ENCODE measurements at regions not wholly inside any gene's neighbourhood (a gene's known extent, or its start where the extent isn't known, plus 50 kb on each side); places are given as distances from the start of the nearest gene placed in this dataset.

DNA sequence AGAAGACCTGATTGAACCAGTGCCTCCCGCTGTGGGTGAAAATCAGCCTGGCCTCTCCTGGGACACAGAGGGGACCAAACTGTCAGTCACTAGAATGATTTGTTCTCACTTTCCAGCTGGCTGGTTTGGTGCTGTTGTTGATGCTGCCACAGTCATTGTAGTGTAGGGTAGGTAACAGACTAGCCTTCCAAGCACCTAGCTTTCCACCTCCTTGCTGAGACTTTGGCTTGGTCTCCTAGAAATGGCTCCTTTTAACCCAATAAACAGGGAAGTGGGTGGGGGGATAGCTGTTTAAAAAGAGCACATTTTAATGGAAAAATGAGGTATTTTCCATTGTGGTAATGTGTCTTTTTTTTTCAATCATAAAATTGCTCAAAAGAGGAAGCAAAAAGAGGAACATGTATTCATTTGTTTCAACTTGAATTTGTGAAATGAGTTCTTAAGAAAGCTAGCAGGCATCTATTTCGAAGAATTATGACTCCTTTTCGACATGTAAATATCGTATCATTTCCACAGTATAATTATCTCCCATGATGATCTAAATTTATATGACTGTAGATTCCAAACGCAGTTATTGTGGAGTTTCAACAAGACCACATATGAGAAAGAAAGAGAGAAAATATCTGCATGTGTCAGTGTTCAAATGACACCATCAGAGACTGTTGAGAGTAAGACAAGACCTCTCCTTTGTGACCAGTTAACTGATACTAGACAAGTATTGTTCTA, 190.1 kb downstream of the HLX start (continued):
- TF ChIP-seq ETV5 (CRISPR knock-in tag; IDR thresholded peaks at IDR 0.05; ENCODE audit: borderline replicate concordance), result no peak

DNA sequence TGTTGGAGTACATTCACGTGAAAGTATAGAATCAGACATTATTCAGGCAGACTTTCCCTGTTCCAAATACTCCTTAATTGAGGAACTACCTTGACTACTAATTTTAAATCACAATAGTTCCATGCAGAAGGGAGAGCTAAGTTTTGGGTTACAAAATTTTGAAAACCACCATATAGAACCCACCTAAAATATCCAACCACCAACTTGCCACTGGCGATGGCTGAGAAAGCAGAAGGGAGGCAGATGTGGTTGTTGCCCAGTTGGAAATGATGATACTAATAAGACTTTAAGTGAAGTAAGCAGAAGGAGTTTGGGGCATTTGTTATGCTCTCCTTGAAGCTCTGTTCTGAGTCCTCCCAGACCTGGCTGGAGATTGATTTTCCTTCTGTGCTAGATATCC, 190.7 kb downstream of the HLX start:
- Histone ChIP-seq H3K4me2 (ENCODE audit: low read depth, low read length) (no peak overlapping the region), H3K9ac (ENCODE audit: insufficient read depth, low read depth, low read length) (no peak overlapping the region), H3K27me3 (ENCODE audit: control insufficient read depth in 1 of 2, insufficient read depth in 2 of 2, low read length in 2 of 2) (no peaks in the 10 kb centered on the region; a peak in 1 of 5 replicates), H3K4me1 (ENCODE audit: insufficient read depth, low read length) (no peaks in the 10 kb centered on the region), H3K4me3 (replicated peaks in 1 of 3; ENCODE audit: insufficient read depth in 1 of 3, low read depth in 2 of 3, low read length in 3 of 3) (no peak overlapping the region), H4K20me1 (ENCODE audit: insufficient read depth, low read length) (no peaks in the 10 kb centered on the region), H3K9me3 (ENCODE audit: low read length) (no peaks in the 10 kb centered on the region), H2AFZ (ENCODE audit: low read length) (no peak overlapping the region), H3K79me2 (ENCODE audit: insufficient read depth, low read length) (no peaks in the 10 kb centered on the region), H3K36me3 (replicated peaks in 1 of 2; ENCODE audit: control insufficient read depth in 1 of 2, insufficient read depth in 2 of 2, low read length in 2 of 2) (no peaks in the 10 kb centered on the region), H3K27ac (ENCODE audit: extremely low read length, insufficient read depth, low read length) (no peak overlapping the region)
- BruUV-seq (replicated peaks), result no TSS peak
- DNase-seq (ENCODE audit: low spot score) (no peak), ATAC-seq (no peak), FAIRE-seq (no peak)
- CTCF ChIA-PET (ENCODE audit: low intra/inter-chr PET ratio, low total read pairs), result no interaction called here
- POLR2A ChIA-PET, result no interaction called here
- TF ChIP-seq SOX13 (IDR thresholded peaks at IDR 0.05) (no peak), SOX13 (CRISPR knock-in tag; conservative IDR thresholded peaks at IDR 0.05 in 1 of 2, IDR thresholded peaks at IDR 0.05 in 1 of 2) (no peak), ZNF260 (CRISPR knock-in tag; IDR thresholded peaks at IDR 0.05; ENCODE audit: borderline replicate concordance, low read depth) (no peak), TOE1 (CRISPR knock-in tag; IDR thresholded peaks at IDR 0.05) (no peak), ZNF468 (CRISPR knock-in tag; IDR thresholded peaks at IDR 0.05) (no peak), ZSCAN22 (CRISPR knock-in tag; IDR thresholded peaks at IDR 0.05) (no peak), YEATS2 (CRISPR knock-in tag; IDR thresholded peaks at IDR 0.05; ENCODE audit: borderline replicate concordance) (no peak), ZNF891 (CRISPR knock-in tag; IDR thresholded peaks at IDR 0.05) (no peak), MED8 (CRISPR knock-in tag; IDR thresholded peaks at IDR 0.05; ENCODE audit: insufficient replicate concordance) (no peak), RFXANK (CRISPR knock-in tag; IDR thresholded peaks at IDR 0.05) (no peak), HNRNPLL (IDR thresholded peaks at IDR 0.05; ENCODE audit: low read depth, low read length, poor library complexity, severe bottlenecking) (no peak), ZNF556 (CRISPR knock-in tag; IDR thresholded peaks at IDR 0.05; ENCODE audit: borderline replicate concordance) (no peak), NFE2L1 (CRISPR knock-in tag; IDR thresholded peaks at IDR 0.05; ENCODE audit: borderline replicate concordance) (no peak), KAT2B (IDR thresholded peaks at IDR 0.05; ENCODE audit: borderline replicate concordance, low read depth, low read length) (no peak), ZEB1 (IDR thresholded peaks at IDR 0.05; ENCODE audit: insufficient replicate concordance, low read depth) (no peak), ZNF274 (CRISPR knock-in tag; IDR thresholded peaks at IDR 0.05) (no peak), FLYWCH1 (CRISPR knock-in tag; IDR thresholded peaks at IDR 0.05) (no peak)
- TF ChIP-seq, protein P1, sequence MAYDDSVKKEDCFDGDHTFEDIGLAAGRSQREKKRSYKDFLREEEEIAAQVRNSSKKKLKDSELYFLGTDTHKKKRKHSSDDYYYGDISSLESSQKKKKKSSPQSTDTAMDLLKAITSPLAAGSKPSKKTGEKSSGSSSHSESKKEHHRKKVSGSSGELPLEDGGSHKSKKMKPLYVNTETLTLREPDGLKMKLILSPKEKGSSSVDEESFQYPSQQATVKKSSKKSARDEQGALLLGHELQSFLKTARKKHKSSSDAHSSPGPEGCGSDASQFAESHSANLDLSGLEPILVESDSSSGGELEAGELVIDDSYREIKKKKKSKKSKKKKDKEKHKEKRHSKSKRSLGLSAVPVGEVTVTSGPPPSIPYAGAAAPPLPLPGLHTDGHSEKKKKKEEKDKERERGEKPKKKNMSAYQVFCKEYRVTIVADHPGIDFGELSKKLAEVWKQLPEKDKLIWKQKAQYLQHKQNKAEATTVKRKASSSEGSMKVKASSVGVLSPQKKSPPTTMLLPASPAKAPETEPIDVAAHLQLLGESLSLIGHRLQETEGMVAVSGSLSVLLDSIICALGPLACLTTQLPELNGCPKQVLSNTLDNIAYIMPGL (CRISPR knock-in tag; IDR thresholded peaks at IDR 0.05; ENCODE audit: borderline replicate concordance in 1 of 2, low read depth in 1 of 2), result no peak
- TF ChIP-seq, protein P2, sequence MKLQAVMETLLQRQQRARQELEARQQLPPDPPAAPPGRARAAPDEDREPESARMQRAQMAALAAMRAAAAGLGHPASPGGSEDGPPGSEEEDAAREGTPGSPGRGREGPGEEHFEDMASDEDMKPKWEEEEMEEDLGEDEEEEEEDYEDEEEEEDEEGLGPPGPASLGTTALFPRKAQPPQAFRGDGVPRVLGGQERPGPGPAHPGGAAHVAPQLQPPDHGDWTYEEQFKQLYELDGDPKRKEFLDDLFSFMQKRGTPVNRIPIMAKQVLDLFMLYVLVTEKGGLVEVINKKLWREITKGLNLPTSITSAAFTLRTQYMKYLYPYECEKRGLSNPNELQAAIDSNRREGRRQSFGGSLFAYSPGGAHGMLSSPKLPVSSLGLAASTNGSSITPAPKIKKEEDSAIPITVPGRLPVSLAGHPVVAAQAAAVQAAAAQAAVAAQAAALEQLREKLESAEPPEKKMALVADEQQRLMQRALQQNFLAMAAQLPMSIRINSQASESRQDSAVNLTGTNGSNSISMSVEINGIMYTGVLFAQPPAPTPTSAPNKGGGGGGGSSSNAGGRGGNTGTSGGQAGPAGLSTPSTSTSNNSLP (IDR thresholded peaks at IDR 0.05; ENCODE audit: low read depth, low read length), result no peak
- WGBS (ENCODE audit: low lambda C conversion rate), result 0% methylated on average over 2 of the region's 2 CpGs
- intact Hi-C loops (cut with micrococcal nuclease; ENCODE audit: unreplicated experiment), result no loop called here
- in situ Hi-C loops (cut with HindIII; ENCODE audit: extremely low pct_ligation_motif_present, low pct_unique_long_range_greater_than_20kb), result no loop called here

All from HepG2 (cell line).